Inflammatory macrophage (primary cell): ENCODE measurements at regions not wholly inside any gene's neighbourhood (a gene's known extent, or its start where the extent isn't known, plus 50 kb on each side); places are given as distances from the start of the nearest gene placed in this dataset.
"Not testable (repeated sequence)": the region's sequence is repeated elsewhere in the genome, so short reads cannot be mapped to it uniquely, and the experiment has no call there.

Experiments used
- DNase-seq, 2 donors: peaks; one replicate each; pipeline ENCODE4 v3.0.0-alpha.2; 2020 to 2022

- DNase-seq = no peak
These were observed 78.0 kb upstream of the HPCAL1 start for GRCh38 chr2:10224734-10225133.

- no peak for DNase-seq
These were observed 77.2 kb upstream of the HPCAL1 start for GRCh38 chr2:10225291-10226037.

- no peak for DNase-seq
These were observed 76.5 kb upstream of the HPCAL1 start for GRCh38 chr2:10226038-10226724.

GRCh38 chr2:10228611-10229365 lies 73.9 kb upstream of the HPCAL1 start:
- no peak for DNase-seq

- DNase-seq = no peak
These were observed 73.1 kb upstream of the HPCAL1 start for GRCh38 chr2:10229462-10230099.

GRCh38 chr2:10230499-10230898 lies 72.2 kb upstream of the HPCAL1 start:
- no peak for DNase-seq

- DNase-seq = not testable (repeated sequence)
These were observed 71.8 kb upstream of the HPCAL1 start for GRCh38 chr2:10230921-10231320.

- no peak for DNase-seq
These were observed 71.1 kb upstream of the HPCAL1 start for GRCh38 chr2:10231551-10232085.

GRCh38 chr2:10232096-10232815 lies 70.4 kb upstream of the HPCAL1 start:
- no peak for DNase-seq

GRCh38 chr2:10233131-10234012 lies 69.3 kb upstream of the HPCAL1 start:
- DNase-seq = no peak

GRCh38 chr2:10234013-10234306 lies 68.7 kb upstream of the HPCAL1 start:
- DNase-seq = no peak

- no peak for DNase-seq
These were observed 68.2 kb upstream of the HPCAL1 start for GRCh38 chr2:10234409-10235094.

- DNase-seq = no peak
These were observed 67.4 kb upstream of the HPCAL1 start for GRCh38 chr2:10235099-10235908.

- DNase-seq = no peak
These were observed 66.7 kb upstream of the HPCAL1 start for GRCh38 chr2:10235909-10236550.

- DNase-seq = no peak
These were observed 65.9 kb upstream of the HPCAL1 start for GRCh38 chr2:10236571-10237391.

GRCh38 chr2:10237392-10238321 lies 65.0 kb upstream of the HPCAL1 start:
- no peak for DNase-seq

- no peak for DNase-seq
These were observed 64.3 kb upstream of the HPCAL1 start for GRCh38 chr2:10238396-10238795.
